Testis (tissue), 2 donors: ENCODE measurements at regions not wholly inside any gene's neighbourhood (a gene's known extent, or its start where the extent isn't known, plus 50 kb on each side); places are given as distances from the start of the nearest gene placed in this dataset.

Source experiments
- CTCF ChIP-seq, 3 experiments: fragments of 450-650 bp in 2 of 3; fragments of 200-600 bp in 1 of 3; sonication (generic) in 1 of 3; IDR thresholded peaks; one replicate each; pipeline ENCODE4 v1.5.1; 2016 to 2019; ENCODE audit warnings: antibody characterized with exemption in 3 of 3, mild to moderate bottlenecking in 2 of 3, moderate library complexity in 1 of 3
- POLR2A ChIP-seq: fragments of 450-650 bp; IDR thresholded peaks from one replicate; pipeline ENCODE4 v1.6.1; 2017; ENCODE audit warnings: antibody characterized with exemption, mild to moderate bottlenecking, moderate library complexity

DNA sequence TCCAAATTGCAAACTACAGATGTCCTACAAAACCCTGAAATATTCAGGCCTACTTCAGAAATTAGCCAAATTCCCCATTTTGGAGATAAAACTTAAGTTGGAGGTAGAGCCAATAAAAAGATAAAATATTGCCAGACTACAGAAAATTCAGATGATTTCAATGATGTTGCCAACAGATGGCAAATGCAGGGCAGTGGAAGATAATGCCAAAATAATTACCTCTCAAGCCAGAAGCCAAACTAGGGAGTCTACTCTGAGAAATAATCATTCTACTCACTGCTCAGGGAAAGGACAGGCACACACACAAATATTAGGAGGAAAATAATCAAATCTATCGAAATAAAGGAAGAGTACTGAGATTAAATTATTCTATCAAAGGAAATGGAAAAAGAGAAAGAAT is 347.5 kb upstream of the CCNG1 start:
- TF ChIP-seq CTCF (IDR thresholded peaks at IDR 0.05): no peak
- TF ChIP-seq POLR2A: no peak
